Gastroesophageal sphincter (tissue), 4 donors: ENCODE measurements at regions not wholly inside any gene's neighbourhood (a gene's known extent, or its start where the extent isn't known, plus 50 kb on each side); places are given as distances from the start of the nearest gene placed in this dataset.

Experiments used
- ATAC-seq: fragments of 150-250 bp; one replicate; pipeline ENCODE4 v1.9.1; 2016; ENCODE audit warnings: mild to moderate bottlenecking, moderate library complexity
- H3K27ac ChIP-seq, 4 donors: fragments of 200-600 bp; sonication (generic) in 3 of 4; 1 replicate in 3 of 4; 2 replicates in 1 of 4; pipeline ENCODE4 v1.5.1; 2016 to 2019
- H3K27me3 ChIP-seq: fragments of 200-600 bp; sonication (generic); one replicate; pipeline ENCODE4 v1.5.1; 2019
- H3K36me3 ChIP-seq, 2 donors: fragments of 200-600 bp; sonication (generic); one replicate each; pipeline ENCODE4 v1.5.1; 2019; ENCODE audit warnings: control low read depth in 1 of 2
- H3K4me1 ChIP-seq, 3 donors: fragments of 200-600 bp; sonication (generic); 1 replicate in 2 of 3; 2 replicates in 1 of 3; pipeline ENCODE4 v1.5.1; 2016 to 2019; ENCODE audit warnings: control low read depth in 2 of 3
- H3K4me3 ChIP-seq, 2 donors: fragments of 200-600 bp; sonication (generic); one replicate each; pipeline ENCODE4 v1.5.1; 2019; ENCODE audit warnings: mild to moderate bottlenecking in 1 of 2, moderate library complexity in 1 of 2
- H3K9me3 ChIP-seq, 3 donors: fragments of 200-600 bp; sonication (generic); one replicate each; pipeline ENCODE4 v1.5.1; 2017 to 2019; ENCODE audit warnings: control low read depth in 2 of 3
- EP300 ChIP-seq: sonication (generic); formaldehyde crosslinking; IDR thresholded peaks from one replicate; pipeline ENCODE4 v1.6.1; 2017; ENCODE audit warnings: antibody characterized with exemption, mild to moderate bottlenecking
- POLR2A ChIP-seq, 2 donors: fragments of 450-650 bp; IDR thresholded peaks; one replicate each; pipeline ENCODE4 v1.6.1; 2017; ENCODE audit warnings: antibody characterized with exemption in 2 of 2, mild to moderate bottlenecking in 2 of 2, moderate library complexity in 1 of 2
- POLR2AphosphoS5 ChIP-seq: sonication (generic); formaldehyde crosslinking; IDR thresholded peaks from one replicate; pipeline ENCODE4 v1.6.1; 2017; ENCODE audit warnings: antibody characterized with exemption
- WGBS, 2 donors: methylation state at CpG; one replicate each; pipeline ENCODE4 v1.1.5; 2018; ENCODE audit warnings: low coverage in 1 of 2; 5-methylcytosine and 5-hydroxymethylcytosine counted together
- TF ChIP-seq, protein P1 (sequence below), 4 experiments: fragments of 200-600 bp in 2 of 4; fragments of 450-650 bp in 2 of 4; sonication (generic) in 1 of 4; IDR thresholded peaks; one replicate each; pipeline ENCODE4 v1.5.1; 2017 to 2019; ENCODE audit warnings: antibody characterized with exemption in 4 of 4, mild to moderate bottlenecking in 2 of 4, moderate library complexity in 2 of 4

DNA sequence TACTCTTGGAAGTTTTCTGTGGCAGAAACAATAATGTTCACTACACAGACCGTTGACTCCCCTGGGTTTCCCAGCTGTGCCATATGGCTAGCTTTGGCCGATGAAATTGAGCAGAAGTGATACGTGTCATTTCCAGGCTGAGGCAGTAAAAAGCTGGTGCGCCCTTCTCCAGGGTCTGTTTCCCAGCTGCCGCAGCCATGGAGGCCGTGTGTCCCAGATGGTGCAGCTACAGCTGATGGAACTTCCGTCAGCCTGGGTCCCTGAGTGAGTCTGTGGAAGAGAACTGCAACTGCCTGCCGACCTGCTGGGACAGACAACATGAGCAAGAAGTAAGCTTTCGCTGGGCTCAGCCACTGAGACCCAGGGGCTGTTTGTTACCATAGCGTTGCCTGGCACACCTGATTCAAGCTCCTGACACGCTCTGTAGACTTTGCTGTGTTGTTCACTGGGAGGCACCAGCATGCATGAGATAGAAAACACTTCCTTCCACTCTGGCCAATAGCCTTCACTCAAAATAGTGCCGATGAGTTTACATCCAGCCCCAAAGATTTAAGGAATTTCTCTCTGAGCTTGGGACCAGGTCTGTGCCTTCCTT is 116.3 kb upstream of the SLC25A33 start:
- WGBS, 2 donors: 88% methylated on average over 3 of the region's 12 CpGs; no CpG with 5 or more reads in 1 of the 2 donors
- H3K4me3 ChIP-seq: no peak overlapping the region

DNA sequence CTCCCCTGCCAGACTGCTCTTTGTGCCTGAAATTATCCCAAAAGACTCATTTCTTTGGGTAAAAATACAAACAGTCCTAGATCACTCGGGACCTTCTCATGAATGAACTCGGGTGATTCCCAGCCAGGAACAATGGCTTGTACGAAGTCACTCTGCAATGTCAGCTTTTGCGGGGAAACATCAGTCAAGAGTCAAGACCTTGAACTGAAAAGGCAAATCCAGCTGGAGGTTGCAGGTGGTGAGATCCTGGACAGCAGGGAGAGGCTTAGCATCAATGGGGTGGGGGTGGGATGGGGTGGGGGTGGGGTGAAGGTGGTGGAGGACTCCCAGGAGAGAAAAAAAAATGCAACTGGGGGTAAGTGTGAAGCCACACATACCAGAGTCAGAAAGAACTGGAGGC is 115.0 kb upstream of the SLC25A33 start:
- no peaks in the 10 kb centered on the region for H3K36me3 ChIP-seq
- no peak overlapping the region for H3K27ac ChIP-seq
- H3K27me3 ChIP-seq: no peaks in the 10 kb centered on the region
- no peak overlapping the region for H3K4me3 ChIP-seq
- WGBS, 2 donors: 41 to 58% methylated on average over 3 to 4 of the region's 4 CpGs
- peaks cover 0 to 8% (median 3%) of the 10 kb centered on the region in 3 donors for H3K4me1 ChIP-seq
- no peak for TF ChIP-seq EP300
- no peak for TF ChIP-seq POLR2A (IDR thresholded peaks at IDR 0.05)
- TF ChIP-seq, protein P1, sequence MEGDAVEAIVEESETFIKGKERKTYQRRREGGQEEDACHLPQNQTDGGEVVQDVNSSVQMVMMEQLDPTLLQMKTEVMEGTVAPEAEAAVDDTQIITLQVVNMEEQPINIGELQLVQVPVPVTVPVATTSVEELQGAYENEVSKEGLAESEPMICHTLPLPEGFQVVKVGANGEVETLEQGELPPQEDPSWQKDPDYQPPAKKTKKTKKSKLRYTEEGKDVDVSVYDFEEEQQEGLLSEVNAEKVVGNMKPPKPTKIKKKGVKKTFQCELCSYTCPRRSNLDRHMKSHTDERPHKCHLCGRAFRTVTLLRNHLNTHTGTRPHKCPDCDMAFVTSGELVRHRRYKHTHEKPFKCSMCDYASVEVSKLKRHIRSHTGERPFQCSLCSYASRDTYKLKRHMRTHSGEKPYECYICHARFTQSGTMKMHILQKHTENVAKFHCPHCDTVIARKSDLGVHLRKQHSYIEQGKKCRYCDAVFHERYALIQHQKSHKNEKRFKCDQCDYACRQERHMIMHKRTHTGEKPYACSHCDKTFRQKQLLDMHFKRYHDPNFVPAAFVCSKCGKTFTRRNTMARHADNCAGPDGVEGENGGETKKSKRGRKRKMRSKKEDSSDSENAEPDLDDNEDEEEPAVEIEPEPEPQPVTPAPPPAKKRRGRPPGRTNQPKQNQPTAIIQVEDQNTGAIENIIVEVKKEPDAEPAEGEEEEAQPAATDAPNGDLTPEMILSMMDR (IDR thresholded peaks at IDR 0.05): no peak
- TF ChIP-seq POLR2AphosphoS5: no peak
- H3K9me3 ChIP-seq: no peaks in the 10 kb centered on the region
- no peak for ATAC-seq

More for the DNA sequence above, 116.3 kb upstream of the SLC25A33 start:
- H3K36me3 ChIP-seq: no peaks in the 10 kb centered on the region
- TF ChIP-seq EP300: no peak
- no peak for TF ChIP-seq POLR2AphosphoS5
- TF ChIP-seq, protein P1 (IDR thresholded peaks at IDR 0.05): no peak
- TF ChIP-seq POLR2A (IDR thresholded peaks at IDR 0.05): no peak
- H3K27me3 ChIP-seq: no peaks in the 10 kb centered on the region
- no peak for ATAC-seq
- peaks cover 0 to under 1% (median 0%) of the 10 kb centered on the region in 3 donors for H3K4me1 ChIP-seq
- no peaks in the 10 kb centered on the region for H3K9me3 ChIP-seq
- H3K27ac ChIP-seq: no peak overlapping the region

DNA sequence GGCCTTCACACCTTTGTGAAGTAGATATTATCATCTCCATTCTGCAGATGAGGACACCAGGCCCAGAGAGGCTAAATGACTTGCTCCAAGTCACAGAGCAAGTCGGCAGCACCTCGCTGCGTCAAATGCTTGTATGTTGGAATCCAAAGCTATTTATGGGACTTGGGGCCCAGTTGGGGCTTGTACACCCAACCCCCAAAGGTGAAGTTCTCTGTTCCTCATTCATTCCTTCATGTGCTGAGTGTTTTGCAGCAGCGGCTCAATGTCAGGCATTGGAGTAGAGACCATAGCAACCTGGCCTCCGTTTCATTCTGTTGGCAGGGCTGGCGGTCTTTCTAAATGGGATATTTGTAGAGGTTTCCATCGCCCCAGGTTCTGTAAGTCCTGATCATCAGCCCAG is 113.4 kb upstream of the SLC25A33 start:
- no peak for TF ChIP-seq EP300
- TF ChIP-seq, protein P1 (IDR thresholded peaks at IDR 0.05): no peak
- TF ChIP-seq POLR2AphosphoS5: no peak
- no peak for TF ChIP-seq POLR2A (IDR thresholded peaks at IDR 0.05)
- Histone ChIP-seq H3K36me3 (no peaks in the 10 kb centered on the region), H3K4me1 (peaks cover 0 to 18% (median 9%) of the 10 kb centered on the region in 3 donors), H3K27me3 (no peaks in the 10 kb centered on the region), H3K9me3 (no peaks in the 10 kb centered on the region), H3K27ac (no peak overlapping the region), H3K4me3 (no peak overlapping the region)
- 69 to 78% methylated on average over 3 to 6 of the region's 7 CpGs for WGBS, 2 donors
- no peak for ATAC-seq

DNA sequence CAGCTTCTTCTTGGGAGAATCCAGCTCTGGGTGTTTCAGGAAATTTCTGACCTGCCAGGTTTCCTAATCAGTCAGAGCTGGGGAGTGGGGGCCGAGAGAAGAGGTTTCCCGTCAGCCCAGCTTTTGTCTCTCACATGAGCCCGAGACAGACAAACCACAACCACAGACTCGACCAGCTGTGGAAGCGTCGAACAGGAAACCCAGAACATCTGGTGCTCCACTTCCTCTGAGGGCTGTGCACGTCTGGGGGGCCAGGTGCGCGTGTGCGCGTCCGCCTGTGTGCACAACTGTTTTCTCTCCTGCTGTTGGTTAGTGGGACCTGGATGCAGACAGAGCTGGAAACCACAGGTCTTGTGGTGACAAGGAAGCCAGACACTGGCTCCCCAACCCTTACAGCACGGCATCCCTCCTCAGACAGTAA is 113.0 kb upstream of the SLC25A33 start:
- no peak for TF ChIP-seq POLR2AphosphoS5
- TF ChIP-seq, protein P1 (IDR thresholded peaks at IDR 0.05): no peak
- no peak for TF ChIP-seq EP300
- TF ChIP-seq POLR2A (IDR thresholded peaks at IDR 0.05): no peak
- Histone ChIP-seq H3K4me1 (peaks cover 0 to 18% (median 9%) of the 10 kb centered on the region in 3 donors), H3K27ac (no peak overlapping the region), H3K4me3 (no peak overlapping the region), H3K9me3 (no peaks in the 10 kb centered on the region), H3K27me3 (no peaks in the 10 kb centered on the region), H3K36me3 (no peaks in the 10 kb centered on the region)
- no peak for ATAC-seq
- WGBS, 2 donors: 60% methylated on average over 1 of the region's 13 CpGs; no CpG with 5 or more reads in 1 of the 2 donors

DNA sequence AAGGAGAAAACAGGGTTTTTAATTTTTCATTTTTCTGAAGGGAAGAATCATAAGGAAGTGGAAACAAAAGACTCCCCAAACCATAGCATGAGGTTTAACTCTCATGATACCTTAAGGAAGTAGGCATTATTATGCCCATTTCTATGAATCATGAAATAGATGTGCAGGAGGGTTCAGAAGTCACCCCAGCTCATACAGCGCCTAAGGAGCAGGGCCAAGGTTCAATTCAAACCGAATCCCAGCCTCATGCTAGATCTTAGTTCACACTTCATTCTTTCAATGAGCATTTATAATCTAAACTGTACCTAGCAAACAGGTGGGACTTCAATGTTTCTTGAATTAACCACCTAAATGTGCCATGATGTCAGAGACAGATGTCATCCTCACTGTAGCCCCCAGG is 111.9 kb upstream of the SLC25A33 start:
- no peak overlapping the region for H3K4me3 ChIP-seq
- WGBS, 2 donors: 80 to 89% methylated on average over 1 to 2 of the region's 2 CpGs
- H3K27ac ChIP-seq: no peak overlapping the region
- no peaks in the 10 kb centered on the region for H3K27me3 ChIP-seq
- no peaks in the 10 kb centered on the region for H3K36me3 ChIP-seq
- no peaks in the 10 kb centered on the region for H3K9me3 ChIP-seq
- TF ChIP-seq EP300: no peak
- TF ChIP-seq POLR2A (IDR thresholded peaks at IDR 0.05): no peak
- TF ChIP-seq POLR2AphosphoS5: no peak
- TF ChIP-seq, protein P1 (IDR thresholded peaks at IDR 0.05): no peak
- ATAC-seq: no peak
- H3K4me1 ChIP-seq: peaks cover 0 to 18% (median 9%) of the 10 kb centered on the region in 3 donors
